ENCODE measurements at regions not wholly inside any gene's neighbourhood (a gene's known extent, or its start where the extent isn't known, plus 50 kb on each side); places are given as distances from the start of the nearest gene placed in this dataset.

- H3K36me3 ChIP-seq (ENCODE audit: insufficient read depth, low read length): no peaks in the 10 kb centered on the region
- ChIA-PET CTCF (ENCODE audit: unreplicated experiment) (no interaction called here), POLR2A (no interaction called here)
- H3K4me3 ChIP-seq (ENCODE audit: low read depth, low read length, poor library complexity, severe bottlenecking): no peak overlapping the region
- no peaks in the 10 kb centered on the region for H4K20me1 ChIP-seq (ENCODE audit: insufficient read depth, low read length)
- no peaks in the 10 kb centered on the region for H3K79me2 ChIP-seq (ENCODE audit: insufficient read depth, low read depth, low read length)
- no peak overlapping the region for H3K4me2 ChIP-seq (ENCODE audit: low read length)
- intact Hi-C loops (cut with micrococcal nuclease; ENCODE audit: unreplicated experiment): no loop called here
- no peak overlapping the region for H2AFZ ChIP-seq (ENCODE audit: low read length)
- H3K9me2 ChIP-seq (ENCODE audit: insufficient read depth, low read length): no peaks in the 10 kb centered on the region
- DNase-seq (ENCODE audit: low spot score): no peak
- BruUV-seq (replicated peaks): no TSS peak
- no peaks in the 10 kb centered on the region for H3K4me1 ChIP-seq (ENCODE audit: insufficient read depth, low read length, poor library complexity, severe bottlenecking)
- H3K9me3 ChIP-seq (ENCODE audit: low read length): no peaks in the 10 kb centered on the region
- no peak overlapping the region for H3K27ac ChIP-seq (ENCODE audit: low read depth, low read length, poor library complexity, severe bottlenecking)
- TF ChIP-seq EZH2phosphoT487 (IDR thresholded peaks at IDR 0.05; ENCODE audit: borderline replicate concordance, low read depth, low read length): no peak
- TF ChIP-seq CTCF (conservative IDR thresholded peaks at IDR 0.05; ENCODE audit: low read length): no peak
Observed at GRCh38 chr4:22091906-22092305, 143.3 kb upstream of the KCNIP4 start.

GRCh38 chr4:22091352-22091717, 142.8 kb upstream of the KCNIP4 start:
- TF ChIP-seq CTCF (conservative IDR thresholded peaks at IDR 0.05; ENCODE audit: low read length): no peak
- no peak for TF ChIP-seq EZH2phosphoT487 (IDR thresholded peaks at IDR 0.05; ENCODE audit: borderline replicate concordance, low read depth, low read length)
- Histone ChIP-seq H3K9me2 (ENCODE audit: insufficient read depth, low read length) (no peaks in the 10 kb centered on the region), H2AFZ (ENCODE audit: low read length) (no peak overlapping the region), H3K4me3 (ENCODE audit: low read depth, low read length, poor library complexity, severe bottlenecking) (no peak overlapping the region), H3K36me3 (ENCODE audit: insufficient read depth, low read length) (no peaks in the 10 kb centered on the region), H3K79me2 (ENCODE audit: insufficient read depth, low read depth, low read length) (no peaks in the 10 kb centered on the region), H3K4me2 (ENCODE audit: low read length) (no peak overlapping the region), H3K4me1 (ENCODE audit: insufficient read depth, low read length, poor library complexity, severe bottlenecking) (no peaks in the 10 kb centered on the region), H3K27ac (ENCODE audit: low read depth, low read length, poor library complexity, severe bottlenecking) (no peak overlapping the region), H3K9me3 (ENCODE audit: low read length) (no peaks in the 10 kb centered on the region), H4K20me1 (ENCODE audit: insufficient read depth, low read length) (no peaks in the 10 kb centered on the region)
- intact Hi-C loops (cut with micrococcal nuclease; ENCODE audit: unreplicated experiment): no loop called here
- CTCF ChIA-PET (ENCODE audit: unreplicated experiment): no interaction called here
- BruUV-seq (replicated peaks): no TSS peak
- DNase-seq (ENCODE audit: low spot score): no peak
- POLR2A ChIA-PET: interaction anchor here (0.7 kb wide), 1 partner anchor 39 kb away, joined by 3 read pairs; no protein-coding TSS in a partner anchor

- intact Hi-C loops (cut with micrococcal nuclease; ENCODE audit: unreplicated experiment): no loop called here
- CTCF ChIA-PET (ENCODE audit: unreplicated experiment): no interaction called here
- no peak overlapping the region for H3K4me2 ChIP-seq (ENCODE audit: low read length)
- no peak overlapping the region for H2AFZ ChIP-seq (ENCODE audit: low read length)
- H4K20me1 ChIP-seq (ENCODE audit: insufficient read depth, low read length): no peaks in the 10 kb centered on the region
- no peaks in the 10 kb centered on the region for H3K36me3 ChIP-seq (ENCODE audit: insufficient read depth, low read length)
- H3K4me3 ChIP-seq (ENCODE audit: low read depth, low read length, poor library complexity, severe bottlenecking): no peak overlapping the region
- no TSS peak for BruUV-seq (replicated peaks)
- POLR2A ChIA-PET: interaction anchor here (0.7 to 1.3 kb wide), 2 partner anchors 40 to 49 kb away, joined by 3 read pairs; no protein-coding TSS in a partner anchor
- TF ChIP-seq EZH2phosphoT487 (IDR thresholded peaks at IDR 0.05; ENCODE audit: borderline replicate concordance, low read depth, low read length): no peak
- no peak for TF ChIP-seq CTCF (conservative IDR thresholded peaks at IDR 0.05; ENCODE audit: low read length)
- no peak overlapping the region for H3K27ac ChIP-seq (ENCODE audit: low read depth, low read length, poor library complexity, severe bottlenecking)
- DNase-seq (ENCODE audit: low spot score): no peak
- H3K79me2 ChIP-seq (ENCODE audit: insufficient read depth, low read depth, low read length): no peaks in the 10 kb centered on the region
- H3K9me2 ChIP-seq (ENCODE audit: insufficient read depth, low read length): no peaks in the 10 kb centered on the region
- no peaks in the 10 kb centered on the region for H3K4me1 ChIP-seq (ENCODE audit: insufficient read depth, low read length, poor library complexity, severe bottlenecking)
- H3K9me3 ChIP-seq (ENCODE audit: low read length): no peaks in the 10 kb centered on the region
Observed at GRCh38 chr4:22090661-22091351, 142.2 kb upstream of the KCNIP4 start.
